ENCODE measurements at regions not wholly inside any gene's neighbourhood (a gene's known extent, or its start where the extent isn't known, plus 50 kb on each side); places are given as distances from the start of the nearest gene placed in this dataset.

GRCh38 chr2:216949700-216950413 lies 90.0 kb upstream of the TNP1 start:
- no peaks in the 10 kb centered on the region for H4K20me1 ChIP-seq (ENCODE audit: insufficient read depth, low read length)
- Mint-ChIP-seq H3K4me1 (no peaks in the 10 kb centered on the region), H3K27ac (no peak overlapping the region), H3K27me3 (ENCODE audit: low read depth in 3 of 3) (peaks cover 3 to 5% (median 4%) of the 10 kb centered on the region in 3 donors), H3K36me3 (no peaks in the 10 kb centered on the region), H3K4me3 (peak overlapping the region in 1 of 2 donors; percentile 7), H3K9me3 (peaks cover 1 to 17% (median 10%) of the 10 kb centered on the region in 7 donors)
- WGBS (ENCODE audit: insufficient coverage), result 92% methylated on average over 8 of the region's 12 CpGs
- H2AFZ ChIP-seq (ENCODE audit: insufficient read depth, low read depth, low read length, poor library complexity, severe bottlenecking), result no peak overlapping the region
- no peak overlapping the region for H3K4me2 ChIP-seq (replicated peaks; ENCODE audit: extremely low read depth, low read length, poor library complexity, severe bottlenecking)
- no peak for DNase-seq
- no peaks in the 10 kb centered on the region for H3K36me3 ChIP-seq (replicated peaks in 1 of 2; ENCODE audit: control insufficient read depth in 1 of 2, insufficient read depth in 2 of 2, low read length in 2 of 2)
- intact Hi-C loops (cut with micrococcal nuclease), result no loop called here
- no peak overlapping the region for H3K27ac ChIP-seq (ENCODE audit: low read depth in 1 of 2, low read length in 2 of 2)
- H3K4me1 ChIP-seq (ENCODE audit: control insufficient read depth in 1 of 2, insufficient read depth in 2 of 2, low read length in 2 of 2), result no peaks in the 10 kb centered on the region
- TF ChIP-seq CTCF (IDR thresholded peaks at IDR 0.05), result no peak
- H3K27me3 ChIP-seq (ENCODE audit: control insufficient read depth in 2 of 2, insufficient read depth in 2 of 2, low read length in 2 of 2), result no peaks in the 10 kb centered on the region
- H3K79me2 ChIP-seq (ENCODE audit: insufficient read depth, low read length), result no peaks in the 10 kb centered on the region
- H3K4me3 ChIP-seq (replicated peaks in 1 of 3; ENCODE audit: low read depth in 2 of 3, low read length in 3 of 3), result no peak overlapping the region
- no peak overlapping the region for H3K9ac ChIP-seq (ENCODE audit: insufficient read depth, low read length, poor library complexity, severe bottlenecking)
- H3K9me3 ChIP-seq (replicated peaks in 1 of 2; ENCODE audit: control insufficient read depth in 1 of 2, insufficient read depth in 1 of 2, low read length in 2 of 2), result no peaks in the 10 kb centered on the region

GRCh38 chr2:216947055-216947454 lies 87.2 kb upstream of the TNP1 start:
- Histone ChIP-seq H4K20me1 (ENCODE audit: insufficient read depth, low read length) (no peaks in the 10 kb centered on the region), H3K36me3 (replicated peaks in 1 of 2; ENCODE audit: control insufficient read depth in 1 of 2, insufficient read depth in 2 of 2, low read length in 2 of 2) (no peaks in the 10 kb centered on the region), H3K4me3 (replicated peaks in 1 of 3; ENCODE audit: low read depth in 2 of 3, low read length in 3 of 3) (no peak overlapping the region), H3K9ac (ENCODE audit: insufficient read depth, low read length, poor library complexity, severe bottlenecking) (no peak overlapping the region), H3K79me2 (ENCODE audit: insufficient read depth, low read length) (no peaks in the 10 kb centered on the region), H3K4me2 (replicated peaks; ENCODE audit: extremely low read depth, low read length, poor library complexity, severe bottlenecking) (no peak overlapping the region), H3K4me1 (ENCODE audit: control insufficient read depth in 1 of 2, insufficient read depth in 2 of 2, low read length in 2 of 2) (no peaks in the 10 kb centered on the region), H3K9me3 (replicated peaks in 1 of 2; ENCODE audit: control insufficient read depth in 1 of 2, insufficient read depth in 1 of 2, low read length in 2 of 2) (no peaks in the 10 kb centered on the region), H2AFZ (ENCODE audit: insufficient read depth, low read depth, low read length, poor library complexity, severe bottlenecking) (no peak overlapping the region), H3K27me3 (ENCODE audit: control insufficient read depth in 2 of 2, insufficient read depth in 2 of 2, low read length in 2 of 2) (no peaks in the 10 kb centered on the region), H3K27ac (ENCODE audit: low read depth in 1 of 2, low read length in 2 of 2) (no peak overlapping the region)
- no peak for DNase-seq
- Mint-ChIP-seq H3K4me1 (no peaks in the 10 kb centered on the region), H3K4me3 (no peak overlapping the region), H3K9me3 (peaks cover 0 to 3% (median 1%) of the 10 kb centered on the region in 7 donors), H3K27me3 (ENCODE audit: low read depth in 3 of 3) (peaks cover 1 to 6% (median 2%) of the 10 kb centered on the region in 3 donors), H3K36me3 (no peaks in the 10 kb centered on the region), H3K27ac (no peak overlapping the region)
- intact Hi-C loops (cut with micrococcal nuclease), result no loop called here
- TF ChIP-seq CTCF (IDR thresholded peaks at IDR 0.05), result no peak
- no CpG with 5 or more reads among the region's 4 CpGs for WGBS (ENCODE audit: insufficient coverage)

Measured in CD14-positive monocyte (primary cell).